ENCODE measurements at regions not wholly inside any gene's neighbourhood (a gene's known extent, or its start where the extent isn't known, plus 50 kb on each side); places are given as distances from the start of the nearest gene placed in this dataset.

DNA sequence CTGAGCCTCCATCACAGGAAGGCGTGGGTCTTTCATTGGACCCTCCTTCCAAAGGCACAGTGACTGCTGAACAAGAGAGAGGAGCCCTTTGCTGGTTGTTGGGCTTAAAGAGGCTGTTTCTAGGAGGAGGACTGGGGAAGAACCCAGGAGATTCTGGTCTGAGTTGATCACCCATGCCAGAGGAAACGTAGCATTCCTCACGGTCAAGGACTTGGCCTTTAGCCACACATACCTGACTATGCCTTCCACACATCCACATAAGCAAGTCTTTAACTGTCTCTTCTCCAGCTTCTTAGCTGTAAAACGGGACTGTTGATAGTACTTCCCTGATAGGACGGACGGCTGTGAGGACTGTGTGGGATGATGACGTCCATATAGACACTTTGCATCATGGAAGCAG is 149.8 kb upstream of the IRX3 start:
- no peak for DNase-seq

DNA sequence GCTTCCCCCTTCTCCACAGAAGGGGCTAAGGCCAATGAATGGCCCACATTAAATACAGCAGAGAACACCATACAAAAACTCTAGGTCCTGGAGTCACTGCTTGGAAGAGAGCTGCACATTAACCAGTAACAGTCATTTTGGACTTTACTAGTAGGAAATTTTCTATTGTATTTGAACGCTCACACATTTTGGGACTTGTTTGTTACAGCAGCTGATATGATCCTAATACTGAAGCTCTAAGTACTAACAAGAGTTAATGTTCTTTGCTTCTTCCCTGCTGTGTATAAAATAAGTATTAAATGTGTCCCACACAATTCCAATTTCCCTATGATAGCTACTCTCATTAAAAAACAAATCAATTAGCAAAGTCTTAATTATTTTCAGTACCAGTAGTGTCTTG is 148.3 kb upstream of the IRX3 start:
- DNase-seq: no peak

DNA sequence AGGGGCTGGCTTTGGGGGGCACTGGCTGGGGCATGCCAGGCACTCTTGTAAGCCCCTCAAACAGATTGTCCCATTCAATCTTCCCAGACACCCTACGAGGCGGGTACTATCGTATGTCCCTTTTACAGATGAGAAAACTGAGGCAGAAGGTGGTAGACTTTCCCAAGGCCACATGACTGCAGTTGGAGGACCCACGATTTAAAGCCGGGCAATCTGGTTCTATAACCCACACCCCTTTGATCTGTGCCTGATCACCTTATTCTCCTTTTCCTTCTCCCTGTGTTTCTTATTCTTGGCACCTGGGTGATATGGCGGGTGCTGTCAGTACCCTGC is 146.3 kb upstream of the IRX3 start:
- no peak for DNase-seq

DNA sequence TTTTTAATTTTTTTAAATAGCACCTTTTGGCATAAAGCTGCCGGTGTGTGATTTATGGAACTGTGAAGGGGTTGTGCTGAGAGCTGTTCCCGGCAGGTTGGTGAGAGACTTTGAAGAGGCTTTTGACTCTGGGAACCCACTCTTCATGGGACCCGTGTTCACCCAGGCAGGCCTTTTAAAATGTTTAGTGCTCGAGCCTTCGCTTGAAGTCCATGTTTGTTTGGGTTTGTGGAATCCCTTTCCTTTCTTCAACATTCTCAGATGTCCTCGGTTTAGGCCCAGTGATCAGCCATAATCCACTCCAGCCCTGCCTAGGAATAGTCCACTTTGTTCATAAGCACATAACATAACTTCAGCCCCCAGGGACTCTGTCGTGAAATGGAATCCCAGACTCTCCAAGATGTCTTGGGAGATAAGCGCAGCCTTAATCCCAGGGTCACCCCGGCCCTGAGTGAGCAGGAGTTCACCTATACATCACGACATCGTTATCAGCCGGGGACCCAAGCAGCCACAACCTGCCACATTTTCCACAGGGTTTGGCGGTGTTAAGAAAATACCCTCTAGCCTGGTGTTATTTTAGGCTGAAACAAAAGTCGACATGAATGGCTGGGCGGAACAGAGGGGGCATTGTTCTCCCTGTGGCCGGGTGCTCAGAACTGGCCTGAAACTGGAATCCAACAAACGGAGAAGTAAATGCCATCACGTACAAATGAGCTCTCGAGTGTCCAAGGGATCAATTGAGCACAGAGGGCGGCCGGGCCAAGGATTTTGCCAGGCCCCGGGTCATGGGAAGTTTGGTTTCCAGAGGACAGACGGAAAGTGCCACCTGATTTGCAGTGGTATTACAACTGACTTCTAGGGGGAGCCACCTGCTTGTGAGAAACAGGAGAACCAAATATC is 145.7 kb upstream of the IRX3 start:
- no peak for DNase-seq

GRCh38 chr16:54431041-54431996 is 144.7 kb upstream of the IRX3 start:
- DNase-seq: no peak

DNA sequence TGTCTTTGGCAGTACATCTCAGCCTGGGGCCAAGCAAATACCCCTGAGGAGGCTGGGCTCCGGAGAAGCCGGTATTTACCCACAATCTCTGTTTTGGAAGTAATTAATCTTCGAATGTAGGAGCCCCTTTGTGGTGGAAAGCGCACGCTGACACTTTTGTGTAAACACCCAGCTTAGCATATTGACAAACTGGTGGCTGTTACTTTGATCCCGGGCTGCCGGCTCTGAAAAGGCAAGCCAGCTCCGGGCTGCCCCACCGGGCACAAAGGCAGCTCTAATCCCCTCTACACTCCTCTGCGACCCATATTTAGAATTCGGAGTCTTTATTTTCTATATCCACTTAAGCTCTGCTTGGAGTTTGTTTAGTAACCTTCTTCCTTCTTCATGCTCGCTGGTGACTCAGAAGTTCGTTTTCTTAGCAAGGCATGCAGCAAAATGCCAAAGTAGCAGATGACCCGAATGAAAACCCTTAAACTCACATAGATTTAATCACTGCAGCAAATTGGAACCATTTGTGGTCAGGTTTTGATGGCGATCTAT is 144.0 kb upstream of the IRX3 start:
- DNase-seq: no peak

GRCh38 chr16:54429029-54429428 is 142.4 kb upstream of the IRX3 start:
- no peak for DNase-seq

- no peak for DNase-seq
These were observed 139.9 kb upstream of the IRX3 start for GRCh38 chr16:54426553-54426849.

DNA sequence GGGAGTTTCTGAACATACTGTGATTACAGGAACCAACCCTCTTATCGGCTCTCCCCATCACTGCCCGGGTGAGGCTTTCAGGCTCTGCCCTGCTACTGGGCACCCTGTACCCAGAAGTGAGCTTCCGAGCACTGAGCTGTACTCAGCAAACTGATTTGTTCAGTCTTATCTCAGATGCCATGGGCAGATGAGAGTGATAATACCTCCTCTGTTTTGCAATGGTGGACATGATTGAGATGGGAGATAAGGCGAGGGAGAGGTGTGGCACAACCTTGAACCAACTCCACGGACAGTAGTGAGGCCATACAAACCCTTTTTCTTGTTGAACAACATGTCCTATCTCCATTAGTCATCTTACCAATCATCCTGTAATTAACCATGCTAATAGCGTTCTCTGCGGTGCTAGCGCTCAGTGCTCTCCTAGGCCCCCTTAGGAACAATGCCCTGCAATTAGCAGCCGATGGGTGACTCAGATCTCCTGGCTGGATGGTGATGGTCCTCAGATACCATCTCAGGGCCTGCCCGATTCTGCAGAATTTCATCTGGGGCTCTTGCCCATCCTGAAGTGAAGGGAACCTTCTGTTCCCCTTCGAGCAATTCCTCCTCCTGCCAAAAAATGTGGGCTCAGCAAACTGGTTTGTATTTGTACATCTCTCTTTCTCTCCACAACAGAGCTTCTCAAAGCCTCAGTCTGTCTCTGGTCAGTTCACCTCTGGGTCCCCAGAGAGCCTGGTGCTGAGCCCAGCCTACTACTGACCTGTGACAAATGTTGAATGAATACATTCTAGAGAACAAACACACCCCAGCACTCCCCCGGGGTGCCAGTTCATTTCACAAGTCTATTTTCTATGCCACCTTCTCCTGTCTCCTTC is 139.3 kb upstream of the IRX3 start:
- DNase-seq: no peak

DNA sequence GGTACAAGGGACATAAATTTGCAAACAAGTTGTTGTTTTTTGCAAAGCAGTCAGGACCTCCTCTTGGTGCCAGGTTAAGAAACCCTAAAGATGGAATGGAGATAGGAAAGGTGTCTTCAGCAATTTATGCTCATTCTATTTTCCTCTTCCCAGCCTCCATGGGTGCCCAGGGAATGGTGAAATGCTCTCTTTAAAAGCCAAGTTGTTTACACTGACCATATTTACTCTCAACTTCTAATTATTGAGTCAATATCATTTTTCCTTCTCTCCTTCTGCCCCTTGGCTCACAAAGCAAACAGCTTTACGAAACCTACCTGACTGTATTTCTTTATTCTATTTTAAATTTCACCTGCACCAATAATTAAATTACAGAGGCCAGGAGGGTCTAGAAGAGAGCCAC is 138.5 kb upstream of the IRX3 start:
- no peak for DNase-seq

DNA sequence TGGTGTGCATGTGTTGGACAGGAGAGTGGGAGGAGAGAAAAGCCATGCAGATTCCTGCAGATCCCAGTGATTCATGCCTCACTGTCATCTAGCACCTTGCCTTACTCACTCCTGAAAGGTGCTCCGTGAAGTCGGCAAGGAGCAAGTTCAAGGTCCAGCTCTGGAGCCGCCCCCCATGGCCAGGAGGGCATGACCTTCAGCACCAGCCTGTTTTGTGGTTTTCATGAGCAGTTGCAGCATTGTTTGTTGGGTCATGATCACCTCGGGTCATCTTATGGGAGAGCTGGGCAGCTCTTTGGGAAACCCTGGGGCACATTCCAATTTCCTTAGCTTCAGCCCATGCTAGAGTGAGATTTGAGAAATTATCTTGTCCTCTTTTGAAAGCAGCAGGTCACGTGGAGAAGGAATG is 137.5 kb upstream of the IRX3 start:
- no peak for DNase-seq

DNA sequence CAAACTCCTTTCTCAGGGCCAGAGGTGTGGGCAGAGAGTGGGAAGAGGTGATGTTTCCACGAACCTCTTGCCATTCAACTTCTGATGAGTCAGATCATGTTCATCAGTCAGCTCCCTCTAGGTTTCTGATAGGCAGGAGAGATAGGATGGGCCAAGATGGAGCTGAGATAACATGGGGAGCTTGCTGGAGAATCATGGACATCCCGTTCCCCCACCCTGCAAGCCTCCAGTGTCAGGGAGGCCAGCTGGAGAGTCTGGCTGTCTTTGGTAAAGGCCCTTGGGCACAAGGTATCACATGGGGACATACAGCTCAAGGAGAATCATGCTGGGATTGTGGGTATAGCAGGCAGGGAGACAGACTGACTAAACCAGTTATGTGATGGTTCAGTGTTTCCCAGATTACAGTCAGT is 136.0 kb upstream of the IRX3 start:
- DNase-seq: no peak

- no peak for DNase-seq
These were observed 135.6 kb upstream of the IRX3 start for GRCh38 chr16:54422159-54422558.

GRCh38 chr16:54421220-54421619 is 134.6 kb upstream of the IRX3 start:
- DNase-seq: no peak

DNA sequence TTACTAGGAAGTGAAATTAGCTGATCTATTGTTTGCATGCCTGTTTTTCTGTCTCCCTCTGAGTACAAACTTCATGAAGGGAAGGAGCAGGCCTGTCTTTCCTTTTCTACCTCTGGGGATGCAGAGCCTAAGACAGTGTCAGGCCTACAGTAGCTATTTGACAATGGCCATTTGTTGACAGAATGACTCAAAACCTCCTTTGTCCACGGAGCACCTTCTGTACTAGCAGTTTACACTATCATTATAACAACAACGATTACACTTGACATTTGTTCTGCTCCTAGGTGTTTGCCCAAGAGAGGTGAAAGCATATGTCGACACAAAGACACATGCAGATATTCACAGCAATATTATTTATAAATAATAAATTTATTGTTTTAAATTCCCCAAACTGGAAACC is 132.3 kb upstream of the IRX3 start:
- DNase-seq: no peak

DNA sequence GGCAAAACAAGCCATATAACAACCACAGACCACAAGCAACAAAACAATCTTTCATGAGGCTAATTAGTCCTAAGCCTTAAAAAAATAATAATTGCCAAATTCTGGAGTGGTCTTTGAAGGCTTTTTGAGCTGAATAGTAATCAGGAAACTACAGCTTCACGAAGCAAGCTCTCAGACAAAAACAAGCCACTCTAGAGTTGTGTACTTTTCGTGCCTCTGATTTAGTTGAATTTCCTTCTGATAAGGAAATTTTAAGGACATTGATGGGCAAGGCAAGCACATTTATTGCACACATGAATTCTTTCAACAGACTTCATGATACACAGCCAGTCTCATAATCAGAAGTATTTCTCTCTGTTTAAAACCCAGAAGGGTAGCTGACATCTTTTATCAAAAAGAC is 130.8 kb upstream of the IRX3 start:
- DNase-seq: no peak

- no peak for DNase-seq
These were observed 128.1 kb upstream of the IRX3 start for GRCh38 chr16:54414671-54415070.

DNA sequence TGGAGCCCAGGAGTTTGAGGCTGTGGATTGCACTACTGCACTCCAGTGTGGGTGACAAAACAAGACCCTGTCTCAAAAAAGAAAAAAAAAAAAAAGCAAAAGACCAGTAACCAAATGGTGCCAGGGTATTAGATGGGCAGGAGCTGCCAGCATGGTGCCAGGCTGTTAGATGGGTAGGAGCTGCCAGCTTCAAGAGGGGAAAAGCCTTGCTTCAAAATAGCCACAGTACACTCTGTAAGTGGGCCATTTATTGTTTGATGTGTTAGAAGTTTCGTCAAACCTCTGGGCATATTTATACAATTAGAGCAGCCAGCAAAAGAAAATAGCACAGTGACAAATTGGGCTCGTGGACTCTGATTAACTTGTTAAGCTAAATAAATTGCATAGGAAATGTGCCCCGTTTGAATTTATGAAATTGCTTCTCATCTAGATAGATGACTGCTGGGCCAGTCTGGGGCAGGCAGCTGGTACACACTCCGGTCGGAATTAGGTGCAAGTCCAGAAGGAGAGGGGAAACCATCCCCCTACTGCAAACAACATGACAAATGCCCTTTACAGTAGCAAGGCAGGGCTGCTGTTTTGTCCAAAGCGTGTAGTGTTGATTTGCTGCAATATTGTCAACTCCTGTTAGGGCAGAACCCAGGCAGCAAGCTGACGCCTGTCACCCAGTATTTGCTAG is 126.3 kb upstream of the IRX3 start:
- DNase-seq: no peak

GRCh38 chr16:54412037-54412436 is 125.5 kb upstream of the IRX3 start:
- DNase-seq: no peak

GRCh38 chr16:54411544-54411943 is 125.0 kb upstream of the IRX3 start:
- DNase-seq: no peak

GRCh38 chr16:54409982-54410381 is 123.4 kb upstream of the IRX3 start:
- no peak for DNase-seq

DNA sequence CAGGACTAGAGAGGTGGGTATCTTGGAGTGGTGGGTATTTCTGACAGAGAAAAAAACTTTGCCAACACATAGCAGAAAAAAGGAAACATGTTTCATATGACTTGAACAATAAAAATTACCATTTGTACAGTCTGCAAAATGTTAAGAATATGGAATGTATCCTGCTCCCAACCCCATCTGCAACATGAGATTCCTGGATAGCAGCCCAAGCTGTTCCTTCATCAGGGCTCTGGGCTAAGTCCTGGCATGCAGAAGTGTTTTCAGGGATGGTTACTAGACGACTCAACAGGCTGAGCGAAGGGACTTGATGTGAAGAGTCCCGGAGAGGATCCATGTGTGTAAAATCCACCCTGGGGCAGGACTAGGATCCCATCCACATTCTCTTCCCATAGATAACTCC is 121.0 kb upstream of the IRX3 start:
- no peak for DNase-seq

All from suppressor macrophage (primary cell).